Sigmoid colon (tissue), 4 donors: ENCODE measurements at regions not wholly inside any gene's neighbourhood (a gene's known extent, or its start where the extent isn't known, plus 50 kb on each side); places are given as distances from the start of the nearest gene placed in this dataset.

Source experiments
- CTCF ChIP-seq, 4 experiments: fragments of 450-650 bp in 3 of 4; fragments of 200-600 bp in 1 of 4; IDR thresholded peaks; one replicate each; pipeline ENCODE4 v1.5.1; 2016 to 2019; ENCODE audit warnings: antibody characterized with exemption in 4 of 4, mild to moderate bottlenecking in 3 of 4, moderate library complexity in 2 of 4
- EP300 ChIP-seq, 4 donors: sonication (generic); formaldehyde crosslinking; IDR thresholded peaks; one replicate each; pipeline ENCODE4 v1.6.1; 2017; ENCODE audit warnings: antibody characterized with exemption in 4 of 4
- POLR2A ChIP-seq, 2 donors: fragments of 450-650 bp; IDR thresholded peaks; one replicate each; pipeline ENCODE4 v1.6.1; 2016; ENCODE audit warnings: antibody characterized with exemption in 2 of 2, mild to moderate bottlenecking in 2 of 2, moderate library complexity in 2 of 2
- POLR2AphosphoS5 ChIP-seq, 4 donors: sonication (generic); formaldehyde crosslinking; IDR thresholded peaks; one replicate each; pipeline ENCODE4 v1.6.1; 2017; ENCODE audit warnings: antibody characterized with exemption in 4 of 4

- TF ChIP-seq POLR2A (IDR thresholded peaks at IDR 0.05), result no peak
- no peak for TF ChIP-seq CTCF (IDR thresholded peaks at IDR 0.05)
- no peak for TF ChIP-seq POLR2AphosphoS5 (IDR thresholded peaks at IDR 0.05)
- TF ChIP-seq EP300 (IDR thresholded peaks at IDR 0.05), result no peak
Measured at GRCh38 chr15:93644595-93644994, 555.6 kb upstream of the RGMA start.
